K562 (cell line): ENCODE measurements at regions not wholly inside any gene's neighbourhood (a gene's known extent, or its start where the extent isn't known, plus 50 kb on each side); places are given as distances from the start of the nearest gene placed in this dataset.

Experiments used
- ATAC-seq: fragments of 200-7000 bp; cut with Tn5 transposase; 3 replicates; pipeline ENCODE4 v1.9.1; 2020; ENCODE audit warnings: moderate library complexity
- BruUV-seq: library from RNA; stranded (reverse); fragments of 400-500 nt; replicated peaks from 2 replicates; lab custom pipeline; 2021; lab: Mats Ljungman, UMichigan
- CTCF ChIA-PET: fragments of 300-600 bp; formaldehyde crosslinking; extraction: SDS; loops from one replicate; lab custom pipeline; 2021; ENCODE audit warnings: low intra/inter-chr PET ratio; lab: Yijun Ruan, JAX
- POLR2A ChIA-PET: fragments of 300-600, 350-650 bp; sonication (Branson Sonifier 250); formaldehyde crosslinking; extraction: SDS; loops from one replicate; lab custom pipeline; 2021; ENCODE audit warnings: antibody characterized with exemption, inconsistent platforms; lab: Yijun Ruan, JAX
- DNase-seq, 4 experiments: peaks; one replicate each; pipeline versions ENCODE4 v3.0.0 to v3.0.0-alpha.2; 2011 to 2018; ENCODE audit warnings: low spot score in 3 of 4, mixed read lengths in 3 of 4; ENCODE audit errors: extremely low read depth in 1 of 4
- FAIRE-seq: peaks from 2 replicates; lab custom pipeline; 2011; peaks lifted over from hg19 to GRCh38; lab: Jason Lieb, UNC
- H2AFZ ChIP-seq: 2 replicates; pipeline ENCODE4 v1.6.0; 2011; ENCODE audit warnings: low read depth, low read length, control low read depth, inconsistent platforms
- H3K27ac ChIP-seq: fragments of 200-600 bp; 3 replicates; pipeline ENCODE4 v1.8.0; 2011; ENCODE audit warnings: low read depth, mild to moderate bottlenecking, control low read depth, inconsistent platforms, low read length, moderate library complexity, mixed read lengths; ENCODE audit errors: extremely low read depth
- H3K27me3 ChIP-seq, 2 experiments: fragments of 300-600 bp in 1 of 2; 2 replicates in 1 of 2; 3 replicates in 1 of 2; pipeline versions ENCODE4 v1.6.0 to v1.8.0; 2011; ENCODE audit warnings: inconsistent platforms in 2 of 2, low read length in 2 of 2, mild to moderate bottlenecking in 1 of 2, mixed read lengths in 1 of 2, moderate library complexity in 1 of 2; ENCODE audit not compliant: control insufficient read depth in 2 of 2, insufficient read depth in 2 of 2
- H3K36me3 ChIP-seq: fragments of 300-600 bp; 3 replicates; pipeline ENCODE4 v1.8.0; 2011; ENCODE audit warnings: mild to moderate bottlenecking, low read length, inconsistent platforms; ENCODE audit not compliant: control insufficient read depth, insufficient read depth
- H3K4me1 ChIP-seq, 2 experiments: fragments of 200-600 bp in 1 of 2; replicated peaks in 1 of 2; 2 replicates in 1 of 2; 3 replicates in 1 of 2; pipeline versions ENCODE4 v1.5.1 to v1.8.0; 2011; ENCODE audit warnings: inconsistent platforms in 2 of 2, low read length in 2 of 2, mild to moderate bottlenecking in 1 of 2, mixed read lengths in 1 of 2, moderate library complexity in 1 of 2; ENCODE audit not compliant: control insufficient read depth in 2 of 2, insufficient read depth in 2 of 2
- H3K4me2 ChIP-seq: 2 replicates; pipeline ENCODE4 v1.6.1; 2011; ENCODE audit warnings: low read length, control low read depth, inconsistent platforms, mixed read lengths; ENCODE audit not compliant: insufficient read depth
- H3K4me3 ChIP-seq: fragments of 200-600 bp; sonication (generic), shearing (Covaris generic); 2 replicates; pipeline ENCODE4 v1.5.1; 2016; ENCODE audit warnings: control low read depth, inconsistent platforms
- H3K79me2 ChIP-seq: fragments of 200-600 bp; 3 replicates; pipeline ENCODE4 v1.8.0; 2011; ENCODE audit warnings: low read length, inconsistent platforms; ENCODE audit not compliant: control insufficient read depth, insufficient read depth
- H3K9ac ChIP-seq, 2 experiments: 2 replicates each; pipeline versions ENCODE4 v1.6.0 to v1.6.1; 2011; ENCODE audit warnings: low read depth in 2 of 2, low read length in 2 of 2, control low read depth in 1 of 2, inconsistent platforms in 1 of 2, mild to moderate bottlenecking in 1 of 2, mixed read lengths in 1 of 2; ENCODE audit not compliant: insufficient read depth in 1 of 2
- H3K9me1 ChIP-seq: one replicate; pipeline ENCODE4 v1.6.0; 2011; ENCODE audit warnings: inconsistent platforms, mild to moderate bottlenecking, low read length, moderate library complexity; ENCODE audit not compliant: control insufficient read depth, insufficient read depth
- H3K9me3 ChIP-seq: replicated peaks from 2 replicates; pipeline ENCODE4 v1.5.1; 2011; ENCODE audit warnings: low read depth, low read length, inconsistent platforms; ENCODE audit not compliant: control insufficient read depth, insufficient read depth
- H4K20me1 ChIP-seq: replicated peaks from 2 replicates; pipeline ENCODE4 v1.6.1; 2011; ENCODE audit warnings: low read length, inconsistent platforms, mixed read lengths; ENCODE audit not compliant: control insufficient read depth, insufficient read depth
- BRF1 ChIP-seq: IDR thresholded peaks from 3 replicates; pipeline ENCODE4 v1.6.1; 2011; ENCODE audit warnings: borderline replicate concordance, mild to moderate bottlenecking; ENCODE audit not compliant: insufficient read length; ENCODE audit errors: extremely low read depth
- CBX5 ChIP-seq: IDR thresholded peaks from 2 replicates; pipeline ENCODE4 v1.6.1; 2014; ENCODE audit warnings: low read depth, borderline replicate concordance
- FOS ChIP-seq: IDR thresholded peaks from 3 replicates; pipeline ENCODE4 v1.6.1; 2011; ENCODE audit not compliant: insufficient read length; ENCODE audit errors: extremely low read depth
- IRF2 ChIP-seq: sonication (generic); formaldehyde crosslinking; IDR thresholded peaks from 2 replicates; pipeline ENCODE4 v1.8.1; 2022; ENCODE audit warnings: mild to moderate bottlenecking, missing genetic modification reagents
- JUN ChIP-seq, 2 experiments: sonication (generic) in 1 of 2; formaldehyde crosslinking in 1 of 2; IDR thresholded peaks; 2 replicates each; pipeline versions ENCODE4 v1.6.1 to v1.8.0; 2012 to 2022; ENCODE audit warnings: borderline replicate concordance in 2 of 2, mild to moderate bottlenecking in 2 of 2, improper control_type of control experiment in 1 of 2, low read depth in 1 of 2, low read length in 1 of 2, missing genetic modification reagents in 1 of 2
- KAT2B ChIP-seq: IDR thresholded peaks from one replicate; pipeline ENCODE4 v1.6.1; 2012; ENCODE audit warnings: low read depth, mild to moderate bottlenecking, control low read depth, inconsistent platforms, low read length, moderate library complexity
- MEF2A ChIP-seq: IDR thresholded peaks from 2 replicates; pipeline ENCODE4 v1.6.1; 2011; ENCODE audit warnings: low read depth, mild to moderate bottlenecking, low read length, moderate library complexity; ENCODE audit not compliant: control insufficient read depth
- NFE2 ChIP-seq: IDR thresholded peaks from 2 replicates; pipeline ENCODE4 v1.6.1; 2014; ENCODE audit warnings: antibody characterized with exemption, low read depth
- RFX5 ChIP-seq: IDR thresholded peaks from 2 replicates; pipeline ENCODE4 v1.6.1; 2011; ENCODE audit warnings: low read depth, mild to moderate bottlenecking, improper control_type of control experiment, low read length
- SMAD2 ChIP-seq: fragments of 150-350 bp; IDR thresholded peaks from 2 replicates; pipeline ENCODE4 v1.6.1; 2014; ENCODE audit warnings: low read depth, mild to moderate bottlenecking, low read length
- TCF7 ChIP-seq: sonication (generic); IDR thresholded peaks from 2 replicates; pipeline ENCODE4 v1.6.1; 2016; ENCODE audit warnings: antibody characterized with exemption, borderline replicate concordance
- XRCC4 ChIP-seq: IDR thresholded peaks from one replicate; pipeline ENCODE4 v1.6.1; 2011; ENCODE audit not compliant: insufficient read depth, insufficient read length; ENCODE audit errors: extremely low read depth
- ZC3H8 ChIP-seq: fragments of 450-650 bp; IDR thresholded peaks from 2 replicates; pipeline ENCODE4 v1.6.1; 2017
- ZNF134 ChIP-seq: fragments of 250-450 bp; sonication (Bioruptor Pico); conservative IDR thresholded peaks from 2 replicates; pipeline ENCODE4 v1.4.0; 2020
- ZNF197 ChIP-seq: fragments of 200-800 bp; sonication (Bioruptor generic); IDR thresholded peaks from 2 replicates; pipeline ENCODE4 v1.6.1; 2016; ENCODE audit warnings: low read depth, missing genetic modification characterization, missing compliant biosample characterization
- ZNF347 ChIP-seq: fragments of 450-650 bp; formaldehyde crosslinking; IDR thresholded peaks from 2 replicates; pipeline ENCODE4 v1.4.0; 2020; ENCODE audit warnings: low read depth, mild to moderate bottlenecking, moderate library complexity
- WGBS: fragments of 100-300 bp; shearing (Covaris generic); methylation state at CpG from one replicate; pipeline ENCODE4 v1.1.6; 2016; ENCODE audit warnings: low coverage, mixed read lengths; ENCODE audit not compliant: insufficient coverage; ENCODE audit errors: missing lambda C conversion rate; 5-methylcytosine and 5-hydroxymethylcytosine counted together
- in situ Hi-C: fragments of 300-500 bp; cut with MboI; formaldehyde crosslinking; loops from 4 replicates; pipeline ENCODE4 v1.15.0; 2018; ENCODE audit warnings: inconsistent platforms, mixed read lengths
- intact Hi-C: fragments of 100-400 bp; cut with micrococcal nuclease; formaldehyde crosslinking; loops from 2 replicates; pipeline ENCODE4 v1.14.2; 2022
- TF ChIP-seq, protein P1 (sequence below), 2 experiments: fragments of 450-650 bp; IDR thresholded peaks; 2 replicates each; pipeline ENCODE4 v1.6.1; 2016
- TF ChIP-seq, protein P2 (sequence below), 2 experiments: IDR thresholded peaks; 2 replicates each; pipeline ENCODE4 v1.6.1; 2011; ENCODE audit warnings: borderline replicate concordance in 1 of 2, control low read depth in 1 of 2, low read depth in 1 of 2, low read length in 1 of 2, mild to moderate bottlenecking in 1 of 2, mixed read lengths in 1 of 2, moderate library complexity in 1 of 2; ENCODE audit not compliant: insufficient read depth in 1 of 2, insufficient read length in 1 of 2, poor library complexity in 1 of 2, severe bottlenecking in 1 of 2; ENCODE audit errors: extremely low read depth in 1 of 2
- TF ChIP-seq, protein P3 (sequence below), 2 experiments: fragments of 200-800 bp in 1 of 2; sonication (Bioruptor generic) in 1 of 2; sonication (generic) in 1 of 2; formaldehyde crosslinking in 1 of 2; IDR thresholded peaks in 1 of 2; conservative IDR thresholded peaks in 1 of 2; 2 replicates each; pipeline versions ENCODE4 v1.5.0 to v1.6.1; 2016 to 2020; ENCODE audit warnings: missing compliant biosample characterization in 1 of 2, missing genetic modification characterization in 1 of 2, missing genetic modification reagents in 1 of 2

DNA sequence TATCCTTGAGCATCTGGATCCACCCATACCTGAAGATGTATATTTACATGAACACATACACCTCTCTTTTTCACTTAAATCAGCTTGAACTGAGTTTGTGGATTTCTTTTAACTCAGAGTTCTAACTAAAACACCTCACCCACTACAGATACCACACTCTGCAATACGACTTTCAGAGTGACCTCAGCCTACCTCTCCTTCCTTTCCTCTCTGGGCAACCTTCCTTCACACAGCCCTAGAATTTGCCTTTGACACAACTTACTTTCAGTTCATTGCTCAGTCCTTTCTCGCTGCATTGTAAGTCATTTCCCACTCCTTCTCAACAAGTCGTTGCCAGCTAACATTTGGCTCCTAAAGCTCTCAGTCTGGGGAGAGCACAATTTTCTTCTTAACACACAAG lies 151.9 kb upstream of the IRX3 start:
- BruUV-seq: no TSS peak
- no peak overlapping the region for H3K9ac ChIP-seq
- TF ChIP-seq, protein P1, sequence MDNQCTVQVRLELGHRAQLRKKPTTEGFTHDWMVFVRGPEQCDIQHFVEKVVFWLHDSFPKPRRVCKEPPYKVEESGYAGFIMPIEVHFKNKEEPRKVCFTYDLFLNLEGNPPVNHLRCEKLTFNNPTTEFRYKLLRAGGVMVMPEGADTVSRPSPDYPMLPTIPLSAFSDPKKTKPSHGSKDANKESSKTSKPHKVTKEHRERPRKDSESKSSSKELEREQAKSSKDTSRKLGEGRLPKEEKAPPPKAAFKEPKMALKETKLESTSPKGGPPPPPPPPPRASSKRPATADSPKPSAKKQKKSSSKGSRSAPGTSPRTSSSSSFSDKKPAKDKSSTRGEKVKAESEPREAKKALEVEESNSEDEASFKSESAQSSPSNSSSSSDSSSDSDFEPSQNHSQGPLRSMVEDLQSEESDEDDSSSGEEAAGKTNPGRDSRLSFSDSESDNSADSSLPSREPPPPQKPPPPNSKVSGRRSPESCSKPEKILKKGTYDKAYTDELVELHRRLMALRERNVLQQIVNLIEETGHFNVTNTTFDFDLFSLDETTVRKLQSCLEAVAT (IDR thresholded peaks at IDR 0.05): no peak
- TF ChIP-seq FOS (no peak), ZC3H8 (no peak), ZNF197 (CRISPR knock-in tag) (no peak), BRF1 (no peak), CBX5 (no peak), TCF7 (no peak), XRCC4 (no peak), SMAD2 (no peak), ZNF347 (CRISPR knock-in tag) (no peak), JUN (IDR thresholded peaks at IDR 0.05; ENCODE audit: borderline replicate concordance, low read depth, low read length) (no peak), JUN (CRISPR knock-in tag; IDR thresholded peaks at IDR 0.05; ENCODE audit: borderline replicate concordance) (no peak), MEF2A (no peak), IRF2 (CRISPR knock-in tag) (no peak), RFX5 (no peak), NFE2 (no peak), KAT2B (no peak), ZNF134 (no peak)
- TF ChIP-seq, protein P2, sequence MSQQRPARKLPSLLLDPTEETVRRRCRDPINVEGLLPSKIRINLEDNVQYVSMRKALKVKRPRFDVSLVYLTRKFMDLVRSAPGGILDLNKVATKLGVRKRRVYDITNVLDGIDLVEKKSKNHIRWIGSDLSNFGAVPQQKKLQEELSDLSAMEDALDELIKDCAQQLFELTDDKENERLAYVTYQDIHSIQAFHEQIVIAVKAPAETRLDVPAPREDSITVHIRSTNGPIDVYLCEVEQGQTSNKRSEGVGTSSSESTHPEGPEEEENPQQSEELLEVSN (IDR thresholded peaks at IDR 0.05; ENCODE audit: borderline replicate concordance in 1 of 2, extremely low read depth in 1 of 2, insufficient read depth in 1 of 2, insufficient read length in 1 of 2, low read depth in 1 of 2, low read length in 1 of 2, poor library complexity in 1 of 2, severe bottlenecking in 1 of 2): no peak
- TF ChIP-seq, protein P3, sequence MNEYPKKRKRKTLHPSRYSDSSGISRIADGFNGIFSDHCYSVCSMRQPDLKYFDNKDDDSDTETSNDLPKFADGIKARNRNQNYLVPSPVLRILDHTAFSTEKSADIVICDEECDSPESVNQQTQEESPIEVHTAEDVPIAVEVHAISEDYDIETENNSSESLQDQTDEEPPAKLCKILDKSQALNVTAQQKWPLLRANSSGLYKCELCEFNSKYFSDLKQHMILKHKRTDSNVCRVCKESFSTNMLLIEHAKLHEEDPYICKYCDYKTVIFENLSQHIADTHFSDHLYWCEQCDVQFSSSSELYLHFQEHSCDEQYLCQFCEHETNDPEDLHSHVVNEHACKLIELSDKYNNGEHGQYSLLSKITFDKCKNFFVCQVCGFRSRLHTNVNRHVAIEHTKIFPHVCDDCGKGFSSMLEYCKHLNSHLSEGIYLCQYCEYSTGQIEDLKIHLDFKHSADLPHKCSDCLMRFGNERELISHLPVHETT (CRISPR knock-in tag; conservative IDR thresholded peaks at IDR 0.05 in 1 of 2, IDR thresholded peaks at IDR 0.05 in 1 of 2): no peak

More for the DNA sequence above, 151.9 kb upstream of the IRX3 start:
- Histone ChIP-seq H3K36me3 (no peaks in the 10 kb centered on the region), H3K27me3 (peaks cover 0 to 6% of the 10 kb centered on the region in 2 experiments; a peak in 1 of 5 replicates), H3K79me2 (no peaks in the 10 kb centered on the region), H4K20me1 (no peaks in the 10 kb centered on the region), H3K27ac (no peak overlapping the region), H3K4me1 (no peaks in the 10 kb centered on the region), H3K9me3 (no peaks in the 10 kb centered on the region), H3K4me3 (no peak overlapping the region), H3K4me2 (no peak overlapping the region), H3K9me1 (no peaks in the 10 kb centered on the region), H2AFZ (no peak overlapping the region)
- intact Hi-C loops: no loop called here
- 0% methylated on average over 3 of the region's 3 CpGs for WGBS
- DNase-seq: no peak
- ChIA-PET CTCF (no interaction called here), POLR2A (interaction anchor here (1.1 kb wide), 1 partner anchor 39 kb away, joined by 3 read pairs; no protein-coding TSS in a partner anchor)
- in situ Hi-C loops: no loop called here
- no peak for ATAC-seq
- no peak for FAIRE-seq
